HG02588 (cell line): ENCODE measurements at regions not wholly inside any gene's neighbourhood (a gene's known extent, or its start where the extent isn't known, plus 50 kb on each side); places are given as distances from the start of the nearest gene placed in this dataset.
"Not testable (repeated sequence)": the region's sequence is repeated elsewhere in the genome, so short reads cannot be mapped to it uniquely, and the experiment has no call there.

Source experiments
- ATAC-seq: cut with Tn5 transposase; IDR thresholded peaks from one replicate; pipeline ENCODE4 v1.9.1; 2021; ENCODE audit warnings: mild to moderate bottlenecking, moderate library complexity; ENCODE audit not compliant: unreplicated experiment

DNA sequence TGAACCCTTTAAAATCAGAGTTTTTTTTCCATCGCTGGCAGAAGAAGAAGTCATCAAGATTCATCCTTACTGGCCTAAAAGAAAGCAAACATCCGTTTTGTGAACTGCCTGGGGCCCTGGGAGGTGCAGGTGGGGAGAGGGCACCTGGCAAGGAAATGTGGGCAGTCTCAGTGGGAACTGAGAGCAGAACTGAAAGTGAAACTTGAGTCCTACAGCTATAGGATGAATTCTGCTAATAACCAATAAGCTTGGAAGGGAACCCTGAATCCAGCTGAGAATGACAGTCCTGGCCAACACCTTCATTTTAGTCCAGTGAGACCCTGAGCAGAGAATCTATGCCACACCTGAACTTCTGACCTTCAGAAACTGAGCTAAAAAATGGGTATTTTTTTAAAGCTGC lies 130.1 kb upstream of the ASCC3 start:
- ATAC-seq: peak; percentile 99

DNA sequence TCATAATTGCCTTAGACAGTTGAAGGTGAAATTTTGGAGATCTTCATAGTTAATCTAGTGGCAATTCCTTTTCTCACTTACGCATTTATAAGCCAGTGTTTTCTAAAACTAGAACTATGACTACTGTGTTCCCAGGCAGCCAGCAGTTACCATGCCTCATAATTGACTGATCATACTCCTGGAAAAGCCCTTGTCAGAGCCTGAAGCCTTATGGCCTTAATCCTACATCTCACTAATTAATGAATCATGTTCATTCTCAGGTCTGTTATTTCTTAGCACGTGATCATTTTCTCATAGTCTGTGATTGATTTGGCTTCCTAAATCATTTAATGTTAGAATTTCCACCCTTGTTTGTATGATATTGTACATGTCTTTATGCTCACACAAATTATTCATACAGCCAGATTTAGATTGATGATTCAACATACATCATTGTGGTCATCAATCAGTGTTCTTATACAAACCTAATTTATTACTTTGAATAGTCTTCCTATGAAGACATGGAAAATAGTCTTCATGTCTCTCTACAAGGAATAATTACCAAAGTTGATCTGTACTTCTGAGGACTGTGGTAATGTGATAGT lies 132.6 kb upstream of the ASCC3 start:
- no peak for ATAC-seq

- ATAC-seq: no peak
These were observed 134.4 kb upstream of the ASCC3 start for GRCh38 chr6:101015541-101015940.

GRCh38 chr6:101016163-101016562 lies 135.0 kb upstream of the ASCC3 start:
- no peak for ATAC-seq

- no peak for ATAC-seq
These were observed 137.0 kb upstream of the ASCC3 start for GRCh38 chr6:101018157-101018556.

DNA sequence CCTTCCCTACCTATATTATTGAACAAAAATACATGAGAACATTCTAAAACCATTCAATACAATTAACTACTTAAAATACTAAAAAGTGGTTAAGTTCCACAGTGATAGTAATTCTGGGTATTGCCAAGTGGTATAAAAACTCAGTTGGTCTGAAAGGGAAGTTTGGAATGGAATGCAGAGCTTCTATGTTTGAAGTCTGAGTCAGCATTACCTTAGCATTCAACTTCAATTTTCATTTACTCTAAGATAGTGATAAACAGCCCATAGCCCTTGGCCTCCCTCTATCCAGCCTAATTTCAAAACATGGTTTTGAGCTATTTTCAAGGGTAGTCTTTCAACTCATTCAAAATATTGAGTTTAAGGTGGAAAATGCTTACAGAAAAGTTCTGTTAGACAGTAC lies 140.4 kb upstream of the ASCC3 start:
- no peak for ATAC-seq

DNA sequence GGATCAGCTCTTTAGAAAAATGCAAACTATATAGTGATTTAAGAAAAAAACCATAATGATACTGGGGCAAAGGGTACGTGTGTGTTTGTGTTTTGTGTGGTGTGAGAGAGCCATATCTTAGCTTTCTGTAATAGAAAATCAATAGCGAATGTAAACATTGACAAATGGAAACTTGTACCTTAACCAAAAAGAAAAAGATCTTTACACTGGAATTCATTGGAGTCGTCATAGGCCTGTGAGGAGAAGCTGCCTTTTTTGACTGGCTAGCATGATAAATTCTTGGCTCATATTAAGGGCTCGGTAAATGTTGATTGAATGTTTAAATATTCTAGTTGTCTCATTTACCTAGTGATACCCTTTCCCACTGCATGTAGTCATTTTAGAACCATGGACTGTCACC lies 161.8 kb upstream of the ASCC3 start:
- no peak for ATAC-seq

- no peak for ATAC-seq
These were observed 177.2 kb upstream of the ASCC3 start for GRCh38 chr6:101058296-101058695.

- no peak for ATAC-seq
These were observed 185.4 kb upstream of the ASCC3 start for GRCh38 chr6:101066481-101066880.

GRCh38 chr6:101069191-101069795 lies 188.2 kb upstream of the ASCC3 start:
- ATAC-seq: no peak

DNA sequence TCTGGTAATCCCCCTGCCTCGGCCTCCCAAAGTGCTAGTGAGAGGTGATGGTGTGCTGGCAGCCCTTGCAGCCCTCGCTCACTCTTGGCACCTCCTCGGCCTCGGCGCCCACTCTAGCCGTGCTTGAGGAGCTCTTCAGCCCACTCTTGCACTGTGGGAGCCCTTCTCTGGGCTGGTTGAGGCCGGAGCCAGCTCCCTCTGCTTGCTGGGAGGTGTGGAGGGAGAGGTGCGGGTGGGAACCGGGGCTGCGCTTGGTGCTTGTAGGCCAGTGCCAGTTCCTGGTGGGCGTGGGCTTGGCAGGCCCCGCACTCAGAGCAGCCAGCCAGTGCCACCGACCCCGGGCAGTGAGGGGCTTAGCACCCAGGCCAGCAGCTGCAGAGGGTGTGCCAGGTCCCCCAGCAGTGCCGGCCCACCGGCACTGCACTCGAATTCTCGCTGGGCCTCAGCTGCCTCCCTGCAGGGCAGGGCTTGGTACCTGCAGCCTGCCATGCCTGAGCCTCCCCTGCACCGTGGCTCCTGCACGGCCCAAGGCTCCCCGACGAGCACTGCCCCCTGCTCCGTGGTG lies 189.0 kb upstream of the ASCC3 start:
- no peak for ATAC-seq

GRCh38 chr6:101077344-101077743 lies 196.2 kb upstream of the ASCC3 start:
- ATAC-seq: no peak

GRCh38 chr6:101079696-101080270 lies 198.7 kb upstream of the ASCC3 start:
- ATAC-seq: no peak

GRCh38 chr6:101080597-101080996 lies 199.5 kb upstream of the ASCC3 start:
- ATAC-seq: no peak

- ATAC-seq: no peak
These were observed 202.5 kb upstream of the ASCC3 start for GRCh38 chr6:101083533-101084175.

DNA sequence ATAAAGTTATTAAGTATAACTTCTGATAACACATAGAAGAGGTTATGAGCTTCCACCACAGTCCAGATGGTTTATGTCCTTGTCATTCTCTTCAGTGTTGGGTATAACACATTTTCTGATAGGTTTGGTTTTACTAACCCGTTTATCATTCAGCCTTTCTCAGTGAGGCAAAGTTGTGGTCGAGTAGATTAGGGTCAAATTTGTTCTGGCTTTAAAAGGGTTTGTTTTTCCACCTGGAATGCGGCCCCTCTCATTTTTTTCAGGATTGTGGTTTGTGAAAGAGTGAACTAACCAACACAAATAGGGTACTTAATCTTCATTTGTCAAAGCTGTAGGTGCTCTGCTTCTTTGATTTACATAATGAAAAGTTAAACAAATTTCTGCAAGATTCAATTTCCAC lies 204.2 kb upstream of the ASCC3 start:
- no peak for ATAC-seq

- no peak for ATAC-seq
These were observed 205.3 kb upstream of the ASCC3 start for GRCh38 chr6:101086473-101086872.

DNA sequence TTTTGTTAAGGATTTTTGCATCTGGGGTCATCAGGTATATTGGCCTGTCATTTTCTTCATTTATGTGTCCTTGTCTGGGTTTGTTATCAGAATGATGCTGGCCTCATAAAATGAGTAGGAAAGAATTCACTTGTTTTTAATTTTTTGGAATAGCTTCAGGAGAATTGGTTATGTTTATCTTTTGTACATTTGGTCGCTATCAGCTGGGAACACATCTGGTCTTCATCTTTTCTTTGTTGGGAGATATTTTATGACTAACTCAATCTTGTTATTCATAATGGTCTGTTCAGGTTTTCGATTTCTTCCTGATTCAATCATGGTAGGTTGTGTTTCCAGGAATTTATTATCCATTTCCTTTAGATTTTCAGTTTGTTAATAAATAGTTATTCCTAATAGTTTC lies 207.5 kb upstream of the ASCC3 start:
- no peak for ATAC-seq

DNA sequence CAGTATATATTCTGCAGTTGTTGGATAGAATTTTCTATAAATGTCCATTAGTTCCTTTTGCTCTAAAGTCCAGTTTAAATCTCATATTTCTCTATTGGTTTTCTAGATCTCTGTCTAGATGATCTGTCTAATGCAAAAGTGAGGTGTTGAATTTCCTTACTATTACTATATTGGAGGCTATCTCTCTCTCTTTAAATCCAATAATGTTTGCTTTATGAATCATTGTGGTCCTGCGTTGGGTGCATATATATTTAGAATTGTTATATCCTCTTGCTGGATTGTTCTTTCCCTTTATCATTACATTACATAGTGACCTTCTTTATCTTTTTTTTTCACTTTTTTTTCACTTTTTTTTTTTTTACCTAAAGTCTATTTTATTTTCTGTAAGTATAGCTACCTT lies 208.5 kb upstream of the ASCC3 start:
- no peak for ATAC-seq

DNA sequence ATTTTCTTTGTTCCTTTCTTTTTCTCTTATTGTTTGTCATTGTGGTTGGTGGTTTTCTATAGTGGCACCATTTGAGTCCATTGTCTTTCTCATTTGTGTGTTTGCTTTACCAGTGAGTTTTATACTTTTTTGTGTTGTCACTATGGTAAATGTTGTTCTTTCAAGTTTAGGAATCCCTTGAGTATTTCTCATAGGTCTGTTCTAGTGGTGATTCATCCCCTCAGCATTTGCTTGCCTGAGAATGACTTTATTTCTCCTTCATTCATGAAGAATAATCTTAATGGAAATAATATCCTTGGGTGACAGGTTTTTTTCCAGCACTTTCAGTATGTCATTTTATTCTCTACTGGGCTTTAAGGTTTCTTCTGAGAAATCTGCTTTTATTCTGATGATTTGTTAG lies 209.2 kb upstream of the ASCC3 start:
- ATAC-seq: no peak

- ATAC-seq: not testable (repeated sequence)
These were observed 217.5 kb upstream of the ASCC3 start for GRCh38 chr6:101098605-101099004.

DNA sequence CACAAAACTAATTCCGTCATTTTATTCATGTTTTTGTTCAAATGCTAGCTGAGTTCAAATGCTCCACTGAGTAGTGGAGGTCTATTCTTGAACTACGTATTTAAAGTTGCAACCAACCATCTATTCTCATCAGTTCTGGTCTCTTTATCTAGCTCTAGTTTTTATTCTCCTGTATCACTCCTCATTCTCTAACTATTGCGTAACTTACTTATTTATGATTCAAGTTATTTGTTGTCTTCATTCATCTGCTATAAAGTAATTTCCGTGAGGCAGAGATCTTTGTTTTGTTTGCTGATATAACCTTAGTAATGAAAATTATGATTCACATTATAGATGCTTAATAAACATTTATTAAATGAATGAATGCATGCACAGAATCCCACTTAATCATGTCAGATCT lies 221.6 kb upstream of the ASCC3 start:
- no peak for ATAC-seq
